HL-60 (cell line): ENCODE measurements at regions not wholly inside any gene's neighbourhood (a gene's known extent, or its start where the extent isn't known, plus 50 kb on each side); places are given as distances from the start of the nearest gene placed in this dataset.

Experiments
- CTCF ChIP-seq: IDR thresholded peaks from one replicate; pipeline ENCODE4 v1.5.1; 2011; ENCODE audit warnings: low read length, control low read depth, inconsistent platforms; ENCODE audit not compliant: insufficient read depth
- GABPA ChIP-seq: IDR thresholded peaks from 2 replicates; pipeline ENCODE4 v1.6.1; 2012; ENCODE audit warnings: low read depth
- POLR2AphosphoS5 ChIP-seq: IDR thresholded peaks from 2 replicates; pipeline ENCODE4 v1.6.1; 2012; ENCODE audit warnings: low read depth
- REST ChIP-seq: IDR thresholded peaks from 2 replicates; pipeline ENCODE4 v1.6.1; 2012; ENCODE audit warnings: low read depth; ENCODE audit not compliant: insufficient replicate concordance
- SPI1 ChIP-seq: IDR thresholded peaks from 2 replicates; pipeline ENCODE4 v1.6.1; 2012; ENCODE audit warnings: low read depth, mild to moderate bottlenecking, borderline replicate concordance

GRCh38 chr18:45509535-45509934 is 105.7 kb upstream of the SLC14A2 start:
- TF ChIP-seq CTCF (no peak), POLR2AphosphoS5 (no peak), REST (no peak), SPI1 (no peak), GABPA (no peak)
